Suppressor macrophage treated with lipopolysaccharide for 1 hour (primary cell): ENCODE measurements at regions not wholly inside any gene's neighbourhood (a gene's known extent, or its start where the extent isn't known, plus 50 kb on each side); places are given as distances from the start of the nearest gene placed in this dataset.
A peak's percentile ranks its signal among the peaks of the same experiment; 100 is the strongest.
"Not testable (repeated sequence)": the region's sequence is repeated elsewhere in the genome, so short reads cannot be mapped to it uniquely, and the experiment has no call there.

ENCODE experiments used
- DNase-seq, 3 donors: peaks; one replicate each; pipeline ENCODE4 v3.0.0-alpha.2; 2020 to 2022

- DNase-seq, result no peak
Measured at GRCh38 chr1:238982736-238983135, 403.6 kb upstream of the CHRM3 start.

GRCh38 chr1:238981317-238981933, 404.9 kb upstream of the CHRM3 start:
- no peak for DNase-seq

- no peak for DNase-seq
Measured at GRCh38 chr1:238980053-238980452, 406.3 kb upstream of the CHRM3 start.

GRCh38 chr1:238964631-238965030, 421.7 kb upstream of the CHRM3 start:
- no peak for DNase-seq

- DNase-seq, result no peak
Measured at GRCh38 chr1:238962941-238963340, 423.4 kb upstream of the CHRM3 start.

GRCh38 chr1:238961790-238962189, 424.6 kb upstream of the CHRM3 start:
- DNase-seq, result no peak

GRCh38 chr1:238960071-238960470, 426.3 kb upstream of the CHRM3 start:
- DNase-seq, result no peak

GRCh38 chr1:238955934-238956333, 430.4 kb upstream of the CHRM3 start:
- DNase-seq, result no peak

GRCh38 chr1:238954865-238955264, 431.5 kb upstream of the CHRM3 start:
- no peak for DNase-seq

- no peak for DNase-seq
Measured at GRCh38 chr1:238953448-238954010, 432.8 kb upstream of the CHRM3 start.

GRCh38 chr1:238951809-238952208, 434.6 kb upstream of the CHRM3 start:
- DNase-seq, result peak; percentile 33 to 56 (median 53)

- DNase-seq, result peak; percentile 5 to 34 (median 8)
Measured at GRCh38 chr1:238950784-238951183, 435.6 kb upstream of the CHRM3 start.

- no peak for DNase-seq
Measured at GRCh38 chr1:238950017-238950416, 436.4 kb upstream of the CHRM3 start.

- DNase-seq, result no peak
Measured at GRCh38 chr1:238944028-238944427, 442.3 kb upstream of the CHRM3 start.

- DNase-seq, result no peak
Measured at GRCh38 chr1:238927899-238928298, 458.5 kb upstream of the CHRM3 start.

GRCh38 chr1:238916828-238917227, 469.5 kb upstream of the CHRM3 start:
- no peak for DNase-seq

GRCh38 chr1:238914346-238914745, 472.0 kb upstream of the CHRM3 start:
- DNase-seq, result no peak

GRCh38 chr1:238913210-238913609, 473.2 kb upstream of the CHRM3 start:
- no peak for DNase-seq

- no peak for DNase-seq
Measured at GRCh38 chr1:238912148-238912547, 474.2 kb upstream of the CHRM3 start.

- not testable (repeated sequence) for DNase-seq
Measured at GRCh38 chr1:238902752-238903151, 483.6 kb upstream of the CHRM3 start.

- DNase-seq, result no peak
Measured at GRCh38 chr1:238900334-238900865, 486.0 kb upstream of the CHRM3 start.

GRCh38 chr1:238898856-238899255, 487.5 kb upstream of the CHRM3 start:
- DNase-seq, result no peak

GRCh38 chr1:238895911-238896310, 490.5 kb upstream of the CHRM3 start:
- DNase-seq, result no peak

GRCh38 chr1:238892612-238893011, 493.8 kb upstream of the CHRM3 start:
- no peak for DNase-seq
